ENCODE measurements at regions not wholly inside any gene's neighbourhood (a gene's known extent, or its start where the extent isn't known, plus 50 kb on each side); places are given as distances from the start of the nearest gene placed in this dataset.
"Not testable (repeated sequence)": the region's sequence is repeated elsewhere in the genome, so short reads cannot be mapped to it uniquely, and the experiment has no call there.

GRCh38 chr1:197985351-197985750 is 68.2 kb downstream of the LHX9 start:
- DNase-seq (ENCODE audit: low spot score) = no peak

GRCh38 chr1:197986817-197987216 is 69.6 kb downstream of the LHX9 start:
- no peak for DNase-seq (ENCODE audit: low spot score)

GRCh38 chr1:197987294-197987693 is 70.1 kb downstream of the LHX9 start:
- no peak for DNase-seq (ENCODE audit: low spot score)

GRCh38 chr1:197988581-197988980 is 71.4 kb downstream of the LHX9 start:
- DNase-seq (ENCODE audit: low spot score) = not testable (repeated sequence)

GRCh38 chr1:197989058-197989457 is 71.9 kb downstream of the LHX9 start:
- no peak for DNase-seq (ENCODE audit: low spot score)

GRCh38 chr1:197991594-197991993 is 74.4 kb downstream of the LHX9 start:
- no peak for DNase-seq (ENCODE audit: low spot score)

GRCh38 chr1:197994907-197995407 is 77.8 kb downstream of the LHX9 start:
- DNase-seq (ENCODE audit: low spot score) = no peak

- no peak for DNase-seq (ENCODE audit: low spot score)
Observed at GRCh38 chr1:197995408-197996258, 78.5 kb downstream of the LHX9 start.

GRCh38 chr1:197996259-197996512 is 79.0 kb downstream of the LHX9 start:
- not testable (repeated sequence) for DNase-seq (ENCODE audit: low spot score)

GRCh38 chr1:197998110-197998509 is 80.9 kb downstream of the LHX9 start:
- DNase-seq (ENCODE audit: low spot score) = no peak

GRCh38 chr1:198001776-198002408 is 84.7 kb downstream of the LHX9 start:
- DNase-seq (ENCODE audit: low spot score) = no peak

- no peak for DNase-seq (ENCODE audit: low spot score)
Observed at GRCh38 chr1:198003468-198003867, 86.3 kb downstream of the LHX9 start.

GRCh38 chr1:198007011-198007410 is 89.8 kb downstream of the LHX9 start:
- DNase-seq (ENCODE audit: low spot score) = no peak

- DNase-seq (ENCODE audit: low spot score) = no peak
Observed at GRCh38 chr1:198007687-198008607, 90.8 kb downstream of the LHX9 start.

GRCh38 chr1:198014355-198014754 is 97.2 kb downstream of the LHX9 start:
- DNase-seq (ENCODE audit: low spot score) = no peak

- no peak for DNase-seq (ENCODE audit: low spot score)
Observed at GRCh38 chr1:198015309-198015708, 98.1 kb downstream of the LHX9 start.

- no peak for DNase-seq (ENCODE audit: low spot score)
Observed at GRCh38 chr1:198018529-198018928, 101.4 kb downstream of the LHX9 start.

- no peak for DNase-seq (ENCODE audit: low spot score)
Observed at GRCh38 chr1:198019126-198019525, 102.0 kb downstream of the LHX9 start.

GRCh38 chr1:198024336-198024735 is 107.2 kb downstream of the LHX9 start:
- no peak for DNase-seq (ENCODE audit: low spot score)

- DNase-seq (ENCODE audit: low spot score) = no peak
Observed at GRCh38 chr1:198024782-198025181, 107.6 kb downstream of the LHX9 start.

GRCh38 chr1:198030682-198031081 is 113.5 kb downstream of the LHX9 start:
- DNase-seq (ENCODE audit: low spot score) = no peak

- DNase-seq (ENCODE audit: low spot score) = no peak
Observed at GRCh38 chr1:198031086-198031485, 113.9 kb downstream of the LHX9 start.

GRCh38 chr1:198032668-198033067 is 115.5 kb downstream of the LHX9 start:
- DNase-seq (ENCODE audit: low spot score) = no peak
